ENCODE measurements at regions not wholly inside any gene's neighbourhood (a gene's known extent, or its start where the extent isn't known, plus 50 kb on each side); places are given as distances from the start of the nearest gene placed in this dataset.

DNA sequence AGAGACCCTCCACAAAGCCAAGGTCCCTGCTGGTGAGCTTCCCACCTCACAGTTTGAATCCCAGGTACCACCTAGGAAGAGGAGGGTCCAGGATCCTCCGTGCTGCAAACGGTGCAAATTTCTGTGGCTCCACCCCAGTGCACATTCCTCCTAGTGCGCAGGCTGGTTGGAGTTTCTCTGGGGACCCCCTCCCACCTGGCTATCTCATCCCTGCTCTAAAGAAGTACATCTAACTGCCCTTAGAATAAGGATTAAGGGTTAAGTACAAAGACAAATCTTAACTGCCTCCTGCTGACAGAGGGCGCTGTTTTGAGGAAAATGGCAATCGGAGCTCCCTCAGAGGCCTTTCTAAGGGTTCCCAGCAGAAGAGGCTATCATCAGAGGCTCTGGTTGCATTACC is 109.6 kb upstream of the FSIP2 start:
- Histone ChIP-seq H3K27ac (no peak overlapping the region), H3K4me2 (no peak overlapping the region), H2AFZ (no peak overlapping the region), H3K4me1 (ENCODE audit: insufficient read depth) (no peaks in the 10 kb centered on the region), H4K20me1 (ENCODE audit: insufficient read depth, poor library complexity, severe bottlenecking) (no peaks in the 10 kb centered on the region), H3K9me2 (replicated peaks; ENCODE audit: insufficient read depth) (no peaks in the 10 kb centered on the region), H3K36me3 (replicated peaks; ENCODE audit: insufficient read depth, low read depth) (no peaks in the 10 kb centered on the region), H3K4me3 (no peak overlapping the region), H3K27me3 (no peaks in the 10 kb centered on the region), H3K9me3 (ENCODE audit: low read depth) (no peaks in the 10 kb centered on the region), H3K79me2 (no peaks in the 10 kb centered on the region)
- WGBS (ENCODE audit: low lambda C conversion rate, missing lambda C conversion rate) = 28% methylated on average over 5 of the region's 5 CpGs
- TF ChIP-seq EZH2phosphoT487 (IDR thresholded peaks at IDR 0.05; ENCODE audit: low read depth, severe bottlenecking, unreplicated experiment) (no peak), EZH2 (IDR thresholded peaks at IDR 0.05; ENCODE audit: borderline replicate concordance) (no peak)
- TF ChIP-seq, protein P1, sequence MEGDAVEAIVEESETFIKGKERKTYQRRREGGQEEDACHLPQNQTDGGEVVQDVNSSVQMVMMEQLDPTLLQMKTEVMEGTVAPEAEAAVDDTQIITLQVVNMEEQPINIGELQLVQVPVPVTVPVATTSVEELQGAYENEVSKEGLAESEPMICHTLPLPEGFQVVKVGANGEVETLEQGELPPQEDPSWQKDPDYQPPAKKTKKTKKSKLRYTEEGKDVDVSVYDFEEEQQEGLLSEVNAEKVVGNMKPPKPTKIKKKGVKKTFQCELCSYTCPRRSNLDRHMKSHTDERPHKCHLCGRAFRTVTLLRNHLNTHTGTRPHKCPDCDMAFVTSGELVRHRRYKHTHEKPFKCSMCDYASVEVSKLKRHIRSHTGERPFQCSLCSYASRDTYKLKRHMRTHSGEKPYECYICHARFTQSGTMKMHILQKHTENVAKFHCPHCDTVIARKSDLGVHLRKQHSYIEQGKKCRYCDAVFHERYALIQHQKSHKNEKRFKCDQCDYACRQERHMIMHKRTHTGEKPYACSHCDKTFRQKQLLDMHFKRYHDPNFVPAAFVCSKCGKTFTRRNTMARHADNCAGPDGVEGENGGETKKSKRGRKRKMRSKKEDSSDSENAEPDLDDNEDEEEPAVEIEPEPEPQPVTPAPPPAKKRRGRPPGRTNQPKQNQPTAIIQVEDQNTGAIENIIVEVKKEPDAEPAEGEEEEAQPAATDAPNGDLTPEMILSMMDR (IDR thresholded peaks at IDR 0.05; ENCODE audit: poor library complexity) = peak; percentile 17
- DNase-seq (ENCODE audit: low spot score) = no peak

DNA sequence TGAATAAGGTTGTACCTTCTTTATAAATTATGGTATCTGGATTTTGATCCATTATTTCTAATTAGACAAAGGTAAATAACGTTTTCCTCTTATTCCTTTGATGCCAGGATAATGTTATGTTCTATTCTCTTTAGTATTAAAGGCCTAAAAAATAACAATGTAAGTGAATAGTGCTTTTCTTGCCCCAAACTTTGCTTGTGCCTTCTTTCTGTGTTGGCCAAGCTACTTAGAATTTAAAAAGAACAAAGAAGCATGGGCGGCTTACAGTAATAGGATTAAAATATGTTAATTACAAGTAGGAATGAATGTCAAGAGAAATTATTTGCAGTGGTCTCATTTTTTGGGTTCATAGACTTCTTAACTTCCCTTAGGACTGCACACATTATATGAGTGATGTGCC is 105.0 kb upstream of the FSIP2 start:
- H3K4me1 ChIP-seq (ENCODE audit: insufficient read depth) = no peaks in the 10 kb centered on the region
- no peak overlapping the region for H2AFZ ChIP-seq
- H3K4me3 ChIP-seq = no peak overlapping the region
- peaks cover 3% of the 10 kb centered on the region for H3K9me2 ChIP-seq (replicated peaks; ENCODE audit: insufficient read depth)
- H3K9me3 ChIP-seq (ENCODE audit: low read depth) = no peaks in the 10 kb centered on the region
- no peaks in the 10 kb centered on the region for H3K79me2 ChIP-seq
- no peak for DNase-seq (ENCODE audit: low spot score)
- H3K4me2 ChIP-seq = no peak overlapping the region
- TF ChIP-seq, protein P1 (IDR thresholded peaks at IDR 0.05; ENCODE audit: poor library complexity) = no peak
- TF ChIP-seq EZH2 (IDR thresholded peaks at IDR 0.05; ENCODE audit: borderline replicate concordance) = no peak
- TF ChIP-seq EZH2phosphoT487 (IDR thresholded peaks at IDR 0.05; ENCODE audit: low read depth, severe bottlenecking, unreplicated experiment) = no peak
- H3K27me3 ChIP-seq = no peaks in the 10 kb centered on the region
- H3K36me3 ChIP-seq (replicated peaks; ENCODE audit: insufficient read depth, low read depth) = no peaks in the 10 kb centered on the region
- 74% methylated on average over 2 of the region's 2 CpGs for WGBS (ENCODE audit: low lambda C conversion rate, missing lambda C conversion rate)
- no peak overlapping the region for H3K27ac ChIP-seq
- no peaks in the 10 kb centered on the region for H4K20me1 ChIP-seq (ENCODE audit: insufficient read depth, poor library complexity, severe bottlenecking)

DNA sequence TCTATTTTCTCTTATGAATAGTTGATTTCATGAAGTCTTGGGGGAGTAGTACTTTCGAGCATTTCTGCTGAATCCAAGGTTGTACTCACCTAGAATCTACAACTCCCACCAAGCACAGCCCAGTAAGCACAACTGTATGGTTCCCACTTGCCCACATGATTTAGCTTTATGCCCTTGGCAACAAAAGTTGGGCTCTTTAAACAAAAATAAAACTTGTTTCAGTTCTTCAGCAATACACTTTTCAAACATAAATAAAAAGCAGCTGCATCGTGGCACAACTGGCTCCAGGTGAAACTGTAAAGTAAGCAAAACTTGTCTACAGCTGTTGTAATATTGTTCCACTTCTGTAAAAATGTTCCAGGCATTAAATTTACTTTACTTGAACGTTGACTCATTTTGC is 99.8 kb upstream of the FSIP2 start:
- Histone ChIP-seq H3K9me2 (replicated peaks; ENCODE audit: insufficient read depth) (peaks cover 3% of the 10 kb centered on the region), H3K27ac (no peak overlapping the region), H3K4me3 (no peak overlapping the region), H3K4me2 (no peak overlapping the region), H4K20me1 (ENCODE audit: insufficient read depth, poor library complexity, severe bottlenecking) (no peaks in the 10 kb centered on the region), H3K79me2 (no peaks in the 10 kb centered on the region), H2AFZ (no peak overlapping the region), H3K9me3 (ENCODE audit: low read depth) (no peaks in the 10 kb centered on the region), H3K36me3 (replicated peaks; ENCODE audit: insufficient read depth, low read depth) (no peaks in the 10 kb centered on the region), H3K27me3 (no peaks in the 10 kb centered on the region), H3K4me1 (ENCODE audit: insufficient read depth) (peaks cover 1% of the 10 kb centered on the region)
- TF ChIP-seq, protein P1 (IDR thresholded peaks at IDR 0.05; ENCODE audit: poor library complexity) = no peak
- TF ChIP-seq EZH2 (IDR thresholded peaks at IDR 0.05; ENCODE audit: borderline replicate concordance) = no peak
- TF ChIP-seq EZH2phosphoT487 (IDR thresholded peaks at IDR 0.05; ENCODE audit: low read depth, severe bottlenecking, unreplicated experiment) = no peak
- no peak for DNase-seq (ENCODE audit: low spot score)
- 57% methylated on average over 3 of the region's 3 CpGs for WGBS (ENCODE audit: low lambda C conversion rate, missing lambda C conversion rate)

DNA sequence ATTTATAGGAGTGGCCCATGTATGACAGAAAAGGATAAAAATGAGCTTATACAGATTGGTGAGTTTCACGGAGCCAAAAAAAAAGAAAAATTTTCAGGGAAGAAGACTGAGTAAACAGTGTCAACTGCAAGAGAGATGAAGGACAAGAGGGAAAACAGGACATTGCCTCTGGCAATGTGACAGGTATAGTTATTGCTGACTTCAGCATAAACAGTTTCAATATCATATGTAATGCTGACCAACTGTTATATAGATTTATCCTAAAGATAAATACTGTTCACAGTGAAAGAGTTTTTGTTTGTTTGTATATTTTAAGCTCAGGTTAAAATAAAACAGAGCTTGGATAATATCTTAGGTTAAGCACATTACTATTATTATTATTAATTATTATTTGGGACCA is 98.0 kb upstream of the FSIP2 start:
- Histone ChIP-seq H3K4me2 (no peak overlapping the region), H3K4me3 (no peak overlapping the region), H3K9me3 (ENCODE audit: low read depth) (no peaks in the 10 kb centered on the region), H3K27me3 (no peaks in the 10 kb centered on the region), H3K79me2 (no peaks in the 10 kb centered on the region), H3K4me1 (ENCODE audit: insufficient read depth) (peaks cover 18% of the 10 kb centered on the region), H3K36me3 (replicated peaks; ENCODE audit: insufficient read depth, low read depth) (no peaks in the 10 kb centered on the region), H4K20me1 (ENCODE audit: insufficient read depth, poor library complexity, severe bottlenecking) (no peaks in the 10 kb centered on the region), H3K9me2 (replicated peaks; ENCODE audit: insufficient read depth) (peaks cover 3% of the 10 kb centered on the region), H3K27ac (no peak overlapping the region), H2AFZ (no peak overlapping the region)
- 95% methylated on average over 1 of the region's 1 CpG for WGBS (ENCODE audit: low lambda C conversion rate, missing lambda C conversion rate)
- TF ChIP-seq EZH2phosphoT487 (IDR thresholded peaks at IDR 0.05; ENCODE audit: low read depth, severe bottlenecking, unreplicated experiment) = no peak
- TF ChIP-seq, protein P1 (IDR thresholded peaks at IDR 0.05; ENCODE audit: poor library complexity) = no peak
- TF ChIP-seq EZH2 (IDR thresholded peaks at IDR 0.05; ENCODE audit: borderline replicate concordance) = no peak
- DNase-seq (ENCODE audit: low spot score) = no peak

All from hepatocyte (in vitro differentiated cells).